Coronary artery (tissue), 2 donors: ENCODE measurements at regions not wholly inside any gene's neighbourhood (a gene's known extent, or its start where the extent isn't known, plus 50 kb on each side); places are given as distances from the start of the nearest gene placed in this dataset.
"Not testable (repeated sequence)": the region's sequence is repeated elsewhere in the genome, so short reads cannot be mapped to it uniquely, and the experiment has no call there.

Source experiments
- DNase-seq: peaks from one replicate; pipeline ENCODE4 v3.0.0-alpha.2; 2017; ENCODE audit warnings: low spot score
- H3K27ac ChIP-seq, 2 donors: fragments of 200-600 bp; sonication (generic); one replicate each; pipeline ENCODE4 v1.5.1; 2016 to 2019
- H3K4me3 ChIP-seq: fragments of 200-600 bp; sonication (generic); 2 replicates; pipeline ENCODE4 v1.5.1; 2016; ENCODE audit warnings: mild to moderate bottlenecking, moderate library complexity
- CTCF ChIP-seq: fragments of 200-600 bp; sonication (generic); IDR thresholded peaks from one replicate; pipeline ENCODE4 v1.5.1; 2019; ENCODE audit warnings: antibody characterized with exemption

- H3K4me3 ChIP-seq = no peak overlapping the region
- no peak for TF ChIP-seq CTCF
- H3K27ac ChIP-seq = no peak overlapping the region
- DNase-seq = no peak
Observed at GRCh38 chr1:190685676-190686075, 208.0 kb upstream of the BRINP3 start.

GRCh38 chr1:190688096-190688495, 210.4 kb upstream of the BRINP3 start:
- no peak overlapping the region for H3K4me3 ChIP-seq
- no peak for TF ChIP-seq CTCF
- no peak overlapping the region for H3K27ac ChIP-seq
- DNase-seq = no peak

GRCh38 chr1:190698488-190698887, 220.8 kb upstream of the BRINP3 start:
- not testable (repeated sequence) for H3K27ac ChIP-seq, DNase-seq, H3K4me3 ChIP-seq

- no peak for DNase-seq
- H3K4me3 ChIP-seq = no peak overlapping the region
- H3K27ac ChIP-seq = no peak overlapping the region
- no peak for TF ChIP-seq CTCF
Observed at GRCh38 chr1:190699165-190699564, 221.5 kb upstream of the BRINP3 start.

- no peak for TF ChIP-seq CTCF
- no peak for DNase-seq
- no peak overlapping the region for H3K27ac ChIP-seq
- H3K4me3 ChIP-seq = no peak overlapping the region
Observed at GRCh38 chr1:190708418-190709057, 230.9 kb upstream of the BRINP3 start.

- DNase-seq = no peak
- H3K4me3 ChIP-seq = no peak overlapping the region
- no peak overlapping the region for H3K27ac ChIP-seq
- TF ChIP-seq CTCF = no peak
Observed at GRCh38 chr1:190711069-190711468, 233.4 kb upstream of the BRINP3 start.

- no peak overlapping the region for H3K4me3 ChIP-seq
- DNase-seq = no peak
- no peak for TF ChIP-seq CTCF
- H3K27ac ChIP-seq = no peak overlapping the region
Observed at GRCh38 chr1:190717055-190717454, 239.4 kb upstream of the BRINP3 start.
